AG09309 (cell line): ENCODE measurements at regions not wholly inside any gene's neighbourhood (a gene's known extent, or its start where the extent isn't known, plus 50 kb on each side); places are given as distances from the start of the nearest gene placed in this dataset.

Experiments used
- DNase-seq: peaks from one replicate; pipeline ENCODE4 v3.0.0-alpha.2; 2010; ENCODE audit warnings: low read depth
- H3K4me3 ChIP-seq: 2 replicates; pipeline ENCODE4 v1.5.1; 2011; ENCODE audit warnings: mild to moderate bottlenecking, low read depth, low read length, moderate library complexity; ENCODE audit not compliant: control insufficient read depth
- CTCF ChIP-seq: IDR thresholded peaks from 2 replicates; pipeline ENCODE4 v1.5.1; 2011; ENCODE audit warnings: mild to moderate bottlenecking, low read depth, low read length, inconsistent platforms; ENCODE audit not compliant: insufficient read depth, control insufficient read depth; ENCODE audit errors: missing control alignments

- no peak overlapping the region for H3K4me3 ChIP-seq
- TF ChIP-seq CTCF = no peak
- DNase-seq = no peak
These were observed 77.6 kb upstream of the SORBS2 start for GRCh38 chr4:185889585-185889984.

- DNase-seq = no peak
- H3K4me3 ChIP-seq = no peak overlapping the region
- TF ChIP-seq CTCF = no peak
These were observed 78.2 kb upstream of the SORBS2 start for GRCh38 chr4:185890196-185890595.

GRCh38 chr4:185892165-185892564, 80.2 kb upstream of the SORBS2 start:
- H3K4me3 ChIP-seq = no peak overlapping the region
- no peak for TF ChIP-seq CTCF
- no peak for DNase-seq

GRCh38 chr4:185893500-185893899, 81.5 kb upstream of the SORBS2 start:
- DNase-seq = no peak
- no peak for TF ChIP-seq CTCF
- H3K4me3 ChIP-seq = no peak overlapping the region

GRCh38 chr4:185894481-185894880, 82.5 kb upstream of the SORBS2 start:
- no peak for TF ChIP-seq CTCF
- no peak overlapping the region for H3K4me3 ChIP-seq

GRCh38 chr4:185895351-185895750, 83.4 kb upstream of the SORBS2 start:
- no peak for TF ChIP-seq CTCF
- no peak overlapping the region for H3K4me3 ChIP-seq
- no peak for DNase-seq

More at GRCh38 chr4:185894481-185894880, 82.5 kb upstream of the SORBS2 start:
- DNase-seq = no peak

GRCh38 chr4:185895866-185896265, 83.9 kb upstream of the SORBS2 start:
- no peak for TF ChIP-seq CTCF
- no peak overlapping the region for H3K4me3 ChIP-seq
- no peak for DNase-seq
